OCI-LY7 (cell line): ENCODE measurements at regions not wholly inside any gene's neighbourhood (a gene's known extent, or its start where the extent isn't known, plus 50 kb on each side); places are given as distances from the start of the nearest gene placed in this dataset.

Experiments used
- EZH2phosphoT487 ChIP-seq: fragments of 200-600 bp; sonication (generic); IDR thresholded peaks from 2 replicates; pipeline ENCODE4 v1.6.1; 2018; ENCODE audit warnings: low read depth, borderline replicate concordance, mild to moderate bottlenecking, mixed run types, antibody characterized with exemption, low read length, moderate library complexity, mixed read lengths
- TF ChIP-seq, protein P1 (sequence below): fragments of 200-600 bp; sonication (generic); conservative IDR thresholded peaks from 2 replicates; pipeline ENCODE4 v1.5.1; 2014; ENCODE audit warnings: mild to moderate bottlenecking, antibody characterized with exemption, low read length, moderate library complexity, mixed read lengths

DNA sequence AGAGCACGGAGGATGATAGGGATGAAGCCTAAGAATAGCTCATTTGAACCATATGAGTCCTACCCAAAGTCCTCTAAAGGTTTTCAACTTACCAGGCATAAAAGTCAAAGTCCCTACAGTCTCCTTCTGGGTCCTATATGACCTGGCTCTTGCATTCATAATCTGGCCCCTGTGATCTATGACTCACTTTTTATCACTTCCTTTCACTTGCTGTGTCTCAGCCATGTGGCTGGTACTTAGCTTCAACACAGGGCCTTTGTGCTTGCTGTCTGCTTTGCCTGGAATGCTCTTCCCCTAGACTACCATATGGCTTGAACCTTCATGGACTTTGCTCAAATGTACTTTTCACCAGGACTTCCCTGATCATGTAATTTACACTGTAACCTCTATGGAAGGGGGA is 137.6 kb upstream of the TMTC1 start:
- TF ChIP-seq, protein P1, sequence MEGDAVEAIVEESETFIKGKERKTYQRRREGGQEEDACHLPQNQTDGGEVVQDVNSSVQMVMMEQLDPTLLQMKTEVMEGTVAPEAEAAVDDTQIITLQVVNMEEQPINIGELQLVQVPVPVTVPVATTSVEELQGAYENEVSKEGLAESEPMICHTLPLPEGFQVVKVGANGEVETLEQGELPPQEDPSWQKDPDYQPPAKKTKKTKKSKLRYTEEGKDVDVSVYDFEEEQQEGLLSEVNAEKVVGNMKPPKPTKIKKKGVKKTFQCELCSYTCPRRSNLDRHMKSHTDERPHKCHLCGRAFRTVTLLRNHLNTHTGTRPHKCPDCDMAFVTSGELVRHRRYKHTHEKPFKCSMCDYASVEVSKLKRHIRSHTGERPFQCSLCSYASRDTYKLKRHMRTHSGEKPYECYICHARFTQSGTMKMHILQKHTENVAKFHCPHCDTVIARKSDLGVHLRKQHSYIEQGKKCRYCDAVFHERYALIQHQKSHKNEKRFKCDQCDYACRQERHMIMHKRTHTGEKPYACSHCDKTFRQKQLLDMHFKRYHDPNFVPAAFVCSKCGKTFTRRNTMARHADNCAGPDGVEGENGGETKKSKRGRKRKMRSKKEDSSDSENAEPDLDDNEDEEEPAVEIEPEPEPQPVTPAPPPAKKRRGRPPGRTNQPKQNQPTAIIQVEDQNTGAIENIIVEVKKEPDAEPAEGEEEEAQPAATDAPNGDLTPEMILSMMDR = no peak
- TF ChIP-seq EZH2phosphoT487 = no peak
